ENCODE measurements at regions not wholly inside any gene's neighbourhood (a gene's known extent, or its start where the extent isn't known, plus 50 kb on each side); places are given as distances from the start of the nearest gene placed in this dataset.

DNA sequence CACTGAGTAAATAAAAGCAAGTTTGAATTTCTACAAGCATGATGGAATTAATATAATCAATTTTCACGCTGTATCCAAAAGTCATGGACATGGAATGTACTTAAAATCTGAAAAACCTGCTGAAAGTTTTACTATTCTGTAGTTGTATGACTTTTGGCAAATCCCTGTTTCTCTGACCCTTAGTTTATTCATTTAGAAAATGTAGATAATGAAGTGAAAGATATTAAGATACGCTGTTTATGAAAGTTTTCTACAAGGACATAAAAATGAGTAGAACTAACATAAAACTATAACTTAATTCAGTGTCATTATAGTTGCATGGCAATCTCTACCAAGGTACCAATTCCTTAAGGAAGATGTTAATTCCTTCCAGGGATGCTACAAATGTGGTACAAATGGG is 363.2 kb upstream of the MPDZ start:
- TF ChIP-seq, protein P1, sequence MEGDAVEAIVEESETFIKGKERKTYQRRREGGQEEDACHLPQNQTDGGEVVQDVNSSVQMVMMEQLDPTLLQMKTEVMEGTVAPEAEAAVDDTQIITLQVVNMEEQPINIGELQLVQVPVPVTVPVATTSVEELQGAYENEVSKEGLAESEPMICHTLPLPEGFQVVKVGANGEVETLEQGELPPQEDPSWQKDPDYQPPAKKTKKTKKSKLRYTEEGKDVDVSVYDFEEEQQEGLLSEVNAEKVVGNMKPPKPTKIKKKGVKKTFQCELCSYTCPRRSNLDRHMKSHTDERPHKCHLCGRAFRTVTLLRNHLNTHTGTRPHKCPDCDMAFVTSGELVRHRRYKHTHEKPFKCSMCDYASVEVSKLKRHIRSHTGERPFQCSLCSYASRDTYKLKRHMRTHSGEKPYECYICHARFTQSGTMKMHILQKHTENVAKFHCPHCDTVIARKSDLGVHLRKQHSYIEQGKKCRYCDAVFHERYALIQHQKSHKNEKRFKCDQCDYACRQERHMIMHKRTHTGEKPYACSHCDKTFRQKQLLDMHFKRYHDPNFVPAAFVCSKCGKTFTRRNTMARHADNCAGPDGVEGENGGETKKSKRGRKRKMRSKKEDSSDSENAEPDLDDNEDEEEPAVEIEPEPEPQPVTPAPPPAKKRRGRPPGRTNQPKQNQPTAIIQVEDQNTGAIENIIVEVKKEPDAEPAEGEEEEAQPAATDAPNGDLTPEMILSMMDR (IDR thresholded peaks at IDR 0.05) = no peak
- H3K27me3 ChIP-seq (ENCODE audit: insufficient read depth in 3 of 3, low read length in 2 of 3) = no peaks in the 10 kb centered on the region
- H3K27ac ChIP-seq = no peak overlapping the region
- no peak for DNase-seq
- H3K9me3 ChIP-seq = peaks cover 7% of the 10 kb centered on the region
- H3K4me3 ChIP-seq = no peak overlapping the region
- H3K4me1 ChIP-seq = no peaks in the 10 kb centered on the region
- intact Hi-C loops (cut with DNase I) = no loop called here
- 63 to 85% (median 67%) methylated on average over 2 of the region's 2 CpGs for WGBS, 3 donors
- no peak for ATAC-seq
- no peaks in the 10 kb centered on the region for H3K36me3 ChIP-seq (ENCODE audit: insufficient read depth in 1 of 2, low read depth in 1 of 2)

DNA sequence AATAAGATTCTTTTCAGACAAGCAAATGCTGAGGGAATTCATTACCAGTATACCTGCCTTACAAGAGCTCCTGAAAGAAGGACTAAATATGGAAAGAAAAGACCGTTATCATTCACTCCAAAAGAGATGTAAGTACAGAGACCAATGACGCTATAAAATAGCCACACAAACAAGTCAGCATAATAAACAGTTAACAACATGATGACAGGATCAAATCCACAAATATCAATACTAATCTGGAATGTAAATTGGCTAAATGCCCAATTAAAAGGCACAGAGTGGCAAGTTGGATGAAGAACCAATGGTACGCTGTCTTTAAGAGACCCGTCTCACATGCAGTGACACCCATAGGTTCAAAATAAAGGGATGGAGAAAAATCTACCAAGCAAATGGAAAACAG is 349.6 kb upstream of the MPDZ start:
- Histone ChIP-seq H3K36me3 (ENCODE audit: insufficient read depth in 1 of 2, low read depth in 1 of 2) (no peaks in the 10 kb centered on the region), H3K27ac (no peak overlapping the region), H3K27me3 (ENCODE audit: insufficient read depth in 3 of 3, low read length in 2 of 3) (no peaks in the 10 kb centered on the region), H3K4me1 (no peaks in the 10 kb centered on the region), H3K4me3 (no peak overlapping the region), H3K9me3 (no peaks in the 10 kb centered on the region)
- intact Hi-C loops (cut with DNase I) = no loop called here
- ATAC-seq (no peak), DNase-seq (no peak)
- WGBS, 3 donors = 90 to 98% (median 98%) methylated on average over 4 of the region's 4 CpGs
- TF ChIP-seq, protein P1 (IDR thresholded peaks at IDR 0.05) = no peak

DNA sequence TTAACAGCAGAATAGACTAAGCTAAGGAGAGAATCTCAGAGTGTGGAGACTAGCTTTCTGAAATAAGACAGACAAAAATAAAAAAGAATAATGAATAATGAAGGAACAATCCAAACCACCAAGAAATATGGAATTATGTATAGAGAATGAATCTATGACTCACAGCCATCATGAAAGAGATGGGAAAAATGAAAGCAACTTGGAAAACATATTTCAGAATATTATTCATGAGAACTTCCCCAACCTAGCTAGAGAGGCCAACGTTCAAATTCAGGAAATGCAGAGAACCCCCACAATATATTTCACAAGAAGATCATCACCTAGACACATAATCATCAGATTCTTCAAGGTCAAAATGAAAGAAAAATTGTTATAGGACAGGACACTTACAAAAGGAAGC is 349.0 kb upstream of the MPDZ start:
- ATAC-seq (no peak), DNase-seq (no peak)
- Histone ChIP-seq H3K27me3 (ENCODE audit: insufficient read depth in 3 of 3, low read length in 2 of 3) (no peaks in the 10 kb centered on the region), H3K4me3 (no peak overlapping the region), H3K4me1 (no peaks in the 10 kb centered on the region), H3K36me3 (ENCODE audit: insufficient read depth in 1 of 2, low read depth in 1 of 2) (no peaks in the 10 kb centered on the region), H3K9me3 (no peaks in the 10 kb centered on the region), H3K27ac (no peak overlapping the region)
- TF ChIP-seq, protein P1 (IDR thresholded peaks at IDR 0.05) = no peak
- intact Hi-C loops (cut with DNase I) = no loop called here
- WGBS, 3 donors = 77 to 86% (median 81%) methylated on average over 1 of the region's 1 CpG

DNA sequence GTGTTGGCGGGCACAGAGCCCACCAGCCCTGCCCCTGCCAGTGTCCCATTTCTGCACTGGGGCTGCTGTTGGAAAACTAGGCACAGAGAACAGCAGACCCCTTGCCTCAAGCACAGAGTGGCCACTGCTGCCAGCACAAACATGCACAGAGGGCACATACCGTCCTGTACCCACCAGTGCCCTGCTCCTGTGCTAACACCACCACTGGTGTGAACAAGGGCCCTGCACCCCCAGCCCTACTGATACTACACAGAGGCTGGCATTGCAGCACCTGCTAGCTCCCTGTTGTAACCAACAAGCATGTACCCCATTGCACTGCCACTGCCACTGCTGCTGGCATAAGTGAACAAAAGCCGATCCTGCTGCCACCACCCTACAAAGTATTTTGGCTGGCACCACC is 348.0 kb upstream of the MPDZ start:
- WGBS, 3 donors = 90 to 100% (median 93%) methylated on average over 3 of the region's 3 CpGs
- TF ChIP-seq, protein P1 (IDR thresholded peaks at IDR 0.05) = no peak
- H3K4me3 ChIP-seq = no peak overlapping the region
- H3K9me3 ChIP-seq = no peaks in the 10 kb centered on the region
- no peak overlapping the region for H3K27ac ChIP-seq
- H3K36me3 ChIP-seq (ENCODE audit: insufficient read depth in 1 of 2, low read depth in 1 of 2) = no peaks in the 10 kb centered on the region
- no peak for ATAC-seq
- no peaks in the 10 kb centered on the region for H3K4me1 ChIP-seq
- no peak for DNase-seq
- intact Hi-C loops (cut with DNase I) = no loop called here
- no peaks in the 10 kb centered on the region for H3K27me3 ChIP-seq (ENCODE audit: insufficient read depth in 3 of 3, low read length in 2 of 3)

DNA sequence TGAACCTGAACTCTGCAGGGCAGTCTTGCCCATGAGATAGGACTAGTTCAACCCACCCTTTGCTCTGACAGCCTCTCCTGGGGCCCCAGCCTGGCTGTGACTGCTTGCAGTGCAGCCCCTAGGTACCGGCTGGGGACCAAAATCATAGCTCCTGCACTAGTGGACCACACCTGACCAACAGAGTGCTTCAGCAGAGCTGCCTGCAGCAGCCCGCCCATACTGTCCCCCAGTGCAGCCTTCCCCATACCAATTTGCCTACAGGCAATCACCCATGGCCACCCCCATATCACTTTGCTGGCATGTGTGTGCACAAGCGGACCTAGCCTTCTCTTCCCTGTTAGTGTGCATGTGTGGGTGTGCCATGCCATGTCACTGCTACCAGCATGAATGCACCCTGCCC is 347.6 kb upstream of the MPDZ start:
- no peaks in the 10 kb centered on the region for H3K4me1 ChIP-seq
- TF ChIP-seq, protein P1 (IDR thresholded peaks at IDR 0.05) = no peak
- H3K9me3 ChIP-seq = no peaks in the 10 kb centered on the region
- DNase-seq (no peak), ATAC-seq (no peak)
- H3K27me3 ChIP-seq (ENCODE audit: insufficient read depth in 3 of 3, low read length in 2 of 3) = no peaks in the 10 kb centered on the region
- 95 to 100% (median 100%) methylated on average over 3 of the region's 3 CpGs for WGBS, 3 donors
- no peak overlapping the region for H3K27ac ChIP-seq
- H3K36me3 ChIP-seq (ENCODE audit: insufficient read depth in 1 of 2, low read depth in 1 of 2) = no peaks in the 10 kb centered on the region
- no peak overlapping the region for H3K4me3 ChIP-seq
- intact Hi-C loops (cut with DNase I) = no loop called here
